Astrocyte of the spinal cord (primary cell): ENCODE measurements at regions not wholly inside any gene's neighbourhood (a gene's known extent, or its start where the extent isn't known, plus 50 kb on each side); places are given as distances from the start of the nearest gene placed in this dataset.

Experiments
- DNase-seq: peaks from one replicate; pipeline ENCODE4 v3.0.0; 2011; ENCODE audit warnings: low read depth, low spot score
- H3K4me3 ChIP-seq: 2 replicates; pipeline ENCODE4 v1.5.1; 2011; ENCODE audit warnings: low read depth, mild to moderate bottlenecking, low read length, moderate library complexity
- CTCF ChIP-seq: IDR thresholded peaks from 2 replicates; pipeline ENCODE4 v1.5.1; 2012; ENCODE audit warnings: low read depth, mild to moderate bottlenecking, low read length, inconsistent platforms
- in situ Hi-C: cut with HindIII; loops from 2 replicates; pipeline ENCODE4 v1.10.0; 2017; ENCODE audit warnings: low sequenced_read_pairs

DNA sequence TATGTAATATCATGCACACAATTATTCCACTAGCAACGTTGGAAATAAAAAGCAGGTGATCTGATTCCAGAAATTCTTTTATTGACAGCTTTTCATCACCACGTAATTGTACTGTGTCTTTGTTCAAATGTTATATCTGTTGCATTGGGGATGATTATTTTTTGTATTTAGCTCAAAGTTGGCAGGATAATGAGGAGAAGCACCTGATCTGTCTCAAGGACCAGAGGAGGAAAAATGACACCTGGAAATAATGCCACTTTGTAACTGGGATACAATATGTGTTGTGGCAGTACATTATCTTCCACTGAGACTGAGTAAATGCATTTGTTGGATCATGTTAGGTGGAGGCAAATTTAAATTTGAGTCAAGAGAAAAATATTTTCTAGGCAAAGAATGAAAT is 1298.8 kb upstream of the CDH6 start:
- no peak for TF ChIP-seq CTCF
- DNase-seq, result no peak
- no peak overlapping the region for H3K4me3 ChIP-seq
- in situ Hi-C loops, result no loop called here

- in situ Hi-C loops, result no loop called here
- no peak overlapping the region for H3K4me3 ChIP-seq
- no peak for TF ChIP-seq CTCF
- DNase-seq, result no peak
These were observed 1304.4 kb upstream of the CDH6 start for GRCh38 chr5:29889051-29889450.

GRCh38 chr5:29885595-29885994 is 1307.9 kb upstream of the CDH6 start:
- no peak overlapping the region for H3K4me3 ChIP-seq
- no peak for DNase-seq
- TF ChIP-seq CTCF, result no peak
- in situ Hi-C loops, result no loop called here

DNA sequence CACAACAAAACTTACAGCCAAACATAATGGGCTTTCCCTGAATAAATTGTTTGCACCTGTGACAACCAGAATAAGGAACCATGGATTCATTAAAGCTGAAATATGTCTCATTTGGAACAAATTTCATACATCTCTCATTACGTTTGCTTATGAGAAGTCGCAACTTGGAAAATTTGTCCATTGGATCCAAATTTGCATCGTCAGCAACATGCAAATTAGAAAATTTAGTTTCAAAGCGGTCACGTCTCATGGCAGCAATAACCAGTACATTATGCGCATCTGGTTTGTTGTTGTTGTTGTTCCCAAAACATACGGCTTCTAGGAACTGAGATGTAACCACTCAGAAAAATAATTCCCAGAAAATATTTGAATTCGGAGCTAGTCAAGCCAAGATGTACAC is 1311.5 kb upstream of the CDH6 start:
- TF ChIP-seq CTCF, result no peak
- DNase-seq, result no peak
- H3K4me3 ChIP-seq, result no peak overlapping the region
- in situ Hi-C loops, result no loop called here

DNA sequence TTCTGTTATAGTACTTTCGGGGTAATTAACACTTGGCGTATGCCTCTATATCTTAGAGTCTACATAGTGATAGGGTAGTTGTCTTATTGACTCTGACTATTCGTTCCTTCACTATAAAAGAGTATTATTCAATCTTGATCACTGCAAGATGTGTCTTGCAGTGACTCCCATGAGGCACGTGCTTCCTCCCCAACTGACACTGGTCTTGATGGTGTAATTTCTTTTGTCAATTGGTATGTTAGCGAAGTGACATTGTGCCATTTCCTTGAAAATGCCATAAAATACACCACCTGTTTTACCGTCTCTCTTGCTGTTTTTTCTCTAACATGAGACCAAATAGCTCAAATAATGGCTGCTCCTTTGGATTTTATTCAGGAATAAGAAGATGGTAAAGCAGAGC is 1314.1 kb upstream of the CDH6 start:
- in situ Hi-C loops, result no loop called here
- TF ChIP-seq CTCF, result no peak
- no peak overlapping the region for H3K4me3 ChIP-seq
- DNase-seq, result no peak

- no peak for TF ChIP-seq CTCF
- DNase-seq, result no peak
- H3K4me3 ChIP-seq, result no peak overlapping the region
- in situ Hi-C loops, result no loop called here
These were observed 1314.9 kb upstream of the CDH6 start for GRCh38 chr5:29878599-29878998.

DNA sequence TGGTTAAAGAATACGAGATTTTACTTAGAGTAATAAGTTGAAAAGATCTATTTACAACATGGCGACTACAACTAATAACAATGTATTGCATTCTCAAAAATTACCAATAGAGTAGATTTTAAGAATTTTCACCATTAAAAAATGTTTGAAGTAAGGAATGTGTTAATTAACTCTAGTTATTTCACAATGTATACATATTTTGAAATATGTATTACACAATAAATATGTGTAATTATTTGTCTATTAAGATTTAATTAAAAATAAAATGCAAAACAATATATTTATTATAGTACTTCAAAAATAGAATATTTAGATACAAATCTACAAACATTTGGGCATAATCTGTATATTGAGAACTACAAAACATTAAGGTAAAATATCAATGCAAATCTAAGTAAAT is 1326.3 kb upstream of the CDH6 start:
- in situ Hi-C loops, result no loop called here
- TF ChIP-seq CTCF, result no peak
- DNase-seq, result no peak

More for the DNA sequence above, 1326.3 kb upstream of the CDH6 start:
- H3K4me3 ChIP-seq, result no peak overlapping the region
